ENCODE measurements at regions not wholly inside any gene's neighbourhood (a gene's known extent, or its start where the extent isn't known, plus 50 kb on each side); places are given as distances from the start of the nearest gene placed in this dataset.

GRCh38 chr2:41576423-41576822, 471.4 kb upstream of the PKDCC start:
- TF ChIP-seq CTCF (IDR thresholded peaks at IDR 0.05) (no peak), POLR2A (IDR thresholded peaks at IDR 0.05) (no peak)

Data from esophagus squamous epithelium (tissue), 4 donors.